ENCODE measurements at regions not wholly inside any gene's neighbourhood (a gene's known extent, or its start where the extent isn't known, plus 50 kb on each side); places are given as distances from the start of the nearest gene placed in this dataset.

DNA sequence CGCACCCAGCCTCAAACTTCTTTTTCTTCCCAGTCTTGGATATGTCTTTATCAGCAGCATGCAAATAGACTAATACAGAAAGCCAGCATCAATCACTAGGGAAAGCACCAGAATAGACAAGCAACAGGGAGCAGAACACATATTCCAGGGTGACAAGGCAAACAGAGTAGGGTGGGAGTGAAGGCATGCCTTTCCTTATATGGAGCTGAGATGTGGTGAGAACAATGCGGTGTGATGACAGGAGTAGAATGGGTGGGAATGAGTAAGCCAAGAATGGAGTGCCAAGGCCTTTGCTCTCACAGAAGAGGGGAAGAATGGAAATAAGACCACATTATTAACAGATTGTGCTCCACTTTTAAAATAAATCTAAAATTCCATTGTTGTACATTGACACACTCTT lies 115.6 kb downstream of the CETN3 start:
- Histone ChIP-seq H3K4me1 (no peaks in the 10 kb centered on the region), H3K9ac (no peak overlapping the region), H3K36me3 (ENCODE audit: control insufficient read depth, insufficient read depth, low read length) (no peaks in the 10 kb centered on the region), H3K9me3 (ENCODE audit: control insufficient read depth, low read length) (no peaks in the 10 kb centered on the region), H3K27ac (no peak overlapping the region), H3K4me3 (ENCODE audit: low read depth, low read length) (no peak overlapping the region), H2AFZ (no peak overlapping the region), H3K4me2 (ENCODE audit: low read length) (no peak overlapping the region), H3K27me3 (ENCODE audit: control insufficient read depth, insufficient read depth, low read length) (no peaks in the 10 kb centered on the region), H3K79me2 (no peaks in the 10 kb centered on the region)
- TF ChIP-seq, protein P1, sequence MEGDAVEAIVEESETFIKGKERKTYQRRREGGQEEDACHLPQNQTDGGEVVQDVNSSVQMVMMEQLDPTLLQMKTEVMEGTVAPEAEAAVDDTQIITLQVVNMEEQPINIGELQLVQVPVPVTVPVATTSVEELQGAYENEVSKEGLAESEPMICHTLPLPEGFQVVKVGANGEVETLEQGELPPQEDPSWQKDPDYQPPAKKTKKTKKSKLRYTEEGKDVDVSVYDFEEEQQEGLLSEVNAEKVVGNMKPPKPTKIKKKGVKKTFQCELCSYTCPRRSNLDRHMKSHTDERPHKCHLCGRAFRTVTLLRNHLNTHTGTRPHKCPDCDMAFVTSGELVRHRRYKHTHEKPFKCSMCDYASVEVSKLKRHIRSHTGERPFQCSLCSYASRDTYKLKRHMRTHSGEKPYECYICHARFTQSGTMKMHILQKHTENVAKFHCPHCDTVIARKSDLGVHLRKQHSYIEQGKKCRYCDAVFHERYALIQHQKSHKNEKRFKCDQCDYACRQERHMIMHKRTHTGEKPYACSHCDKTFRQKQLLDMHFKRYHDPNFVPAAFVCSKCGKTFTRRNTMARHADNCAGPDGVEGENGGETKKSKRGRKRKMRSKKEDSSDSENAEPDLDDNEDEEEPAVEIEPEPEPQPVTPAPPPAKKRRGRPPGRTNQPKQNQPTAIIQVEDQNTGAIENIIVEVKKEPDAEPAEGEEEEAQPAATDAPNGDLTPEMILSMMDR (IDR thresholded peaks at IDR 0.05) = no peak

DNA sequence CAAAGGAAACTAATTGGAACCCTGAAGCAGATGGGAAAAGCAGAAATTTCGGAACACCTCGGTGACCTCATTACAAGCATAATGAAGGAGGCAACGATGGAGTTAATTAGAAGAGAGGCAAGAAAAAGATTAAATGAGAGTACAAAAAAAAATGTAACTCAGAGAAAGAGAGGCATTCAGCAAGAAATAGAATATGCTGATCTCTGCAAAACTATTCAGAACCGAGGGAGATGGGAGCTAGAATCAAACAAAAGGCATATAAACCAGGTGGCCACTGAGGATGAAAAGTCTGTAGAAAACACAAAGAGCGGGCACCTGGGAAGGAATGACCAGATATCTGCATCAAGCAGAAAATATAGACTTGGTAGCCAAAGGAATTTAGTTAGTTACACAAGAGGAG lies 118.9 kb downstream of the CETN3 start:
- Histone ChIP-seq H3K9me3 (ENCODE audit: control insufficient read depth, low read length) (no peaks in the 10 kb centered on the region), H3K4me3 (ENCODE audit: low read depth, low read length) (no peak overlapping the region)

DNA sequence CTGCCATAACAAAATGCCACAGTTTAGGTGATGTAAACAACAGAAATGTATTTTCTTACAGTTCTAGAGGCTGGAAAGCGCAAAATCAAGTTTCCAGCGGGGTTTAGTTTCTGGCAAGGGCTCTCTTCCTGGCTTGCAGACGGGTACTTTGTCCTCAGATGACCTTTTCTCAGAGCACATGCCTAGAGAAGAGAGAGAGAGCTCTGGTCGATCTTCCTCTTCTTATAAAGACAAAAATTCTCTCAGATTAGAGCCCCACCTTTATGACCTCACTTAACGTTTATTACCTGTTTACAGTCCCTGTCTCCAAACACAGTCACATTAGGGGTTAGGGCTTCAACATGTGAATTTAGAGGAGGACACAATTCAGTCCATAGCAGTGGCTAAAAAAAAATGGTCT lies 119.7 kb downstream of the CETN3 start:
- H3K4me3 ChIP-seq (ENCODE audit: low read depth, low read length) = no peak overlapping the region
- H3K27me3 ChIP-seq (ENCODE audit: control insufficient read depth, insufficient read depth, low read length) = no peaks in the 10 kb centered on the region
- H2AFZ ChIP-seq = no peak overlapping the region
- H3K9ac ChIP-seq = no peak overlapping the region
- H3K27ac ChIP-seq = no peak overlapping the region
- no peak overlapping the region for H3K4me2 ChIP-seq (ENCODE audit: low read length)
- no peaks in the 10 kb centered on the region for H3K9me3 ChIP-seq (ENCODE audit: control insufficient read depth, low read length)
- no peaks in the 10 kb centered on the region for H3K36me3 ChIP-seq (ENCODE audit: control insufficient read depth, insufficient read depth, low read length)
- no peaks in the 10 kb centered on the region for H3K79me2 ChIP-seq
- TF ChIP-seq, protein P1 (IDR thresholded peaks at IDR 0.05) = no peak
- H3K4me1 ChIP-seq = no peaks in the 10 kb centered on the region

More for the DNA sequence above, 118.9 kb downstream of the CETN3 start:
- Histone ChIP-seq H3K36me3 (ENCODE audit: control insufficient read depth, insufficient read depth, low read length) (no peaks in the 10 kb centered on the region), H3K4me2 (ENCODE audit: low read length) (no peak overlapping the region), H3K4me1 (no peaks in the 10 kb centered on the region), H3K27me3 (ENCODE audit: control insufficient read depth, insufficient read depth, low read length) (no peaks in the 10 kb centered on the region), H2AFZ (no peak overlapping the region), H3K79me2 (no peaks in the 10 kb centered on the region), H3K9ac (no peak overlapping the region), H3K27ac (no peak overlapping the region)
- TF ChIP-seq, protein P1 (IDR thresholded peaks at IDR 0.05) = no peak

DNA sequence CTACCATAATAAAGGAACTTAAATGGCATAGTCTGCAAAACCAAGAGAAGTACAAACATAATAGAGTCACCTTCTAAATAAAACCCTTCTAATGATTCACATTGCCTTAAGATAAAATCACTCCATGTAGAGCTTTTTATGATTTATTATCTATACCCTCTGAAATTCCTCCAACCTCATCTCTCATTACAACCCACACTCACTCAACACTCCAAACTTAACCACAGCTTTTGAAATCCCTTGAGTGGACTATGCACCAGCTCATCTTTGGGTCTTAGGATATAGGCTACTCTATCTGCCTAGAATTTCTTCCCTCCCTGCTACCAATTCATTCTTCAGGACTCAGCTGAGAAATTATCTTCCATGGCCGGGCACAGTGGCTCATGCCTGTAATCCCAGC lies 122.5 kb downstream of the CETN3 start:
- Histone ChIP-seq H3K4me2 (ENCODE audit: low read length) (no peak overlapping the region), H3K4me1 (no peaks in the 10 kb centered on the region), H3K79me2 (no peaks in the 10 kb centered on the region), H3K27ac (no peak overlapping the region), H3K9ac (no peak overlapping the region), H3K36me3 (ENCODE audit: control insufficient read depth, insufficient read depth, low read length) (no peaks in the 10 kb centered on the region), H3K27me3 (ENCODE audit: control insufficient read depth, insufficient read depth, low read length) (no peaks in the 10 kb centered on the region), H2AFZ (no peak overlapping the region), H3K4me3 (ENCODE audit: low read depth, low read length) (no peak overlapping the region), H3K9me3 (ENCODE audit: control insufficient read depth, low read length) (no peaks in the 10 kb centered on the region)
- TF ChIP-seq, protein P1 (IDR thresholded peaks at IDR 0.05) = no peak

DNA sequence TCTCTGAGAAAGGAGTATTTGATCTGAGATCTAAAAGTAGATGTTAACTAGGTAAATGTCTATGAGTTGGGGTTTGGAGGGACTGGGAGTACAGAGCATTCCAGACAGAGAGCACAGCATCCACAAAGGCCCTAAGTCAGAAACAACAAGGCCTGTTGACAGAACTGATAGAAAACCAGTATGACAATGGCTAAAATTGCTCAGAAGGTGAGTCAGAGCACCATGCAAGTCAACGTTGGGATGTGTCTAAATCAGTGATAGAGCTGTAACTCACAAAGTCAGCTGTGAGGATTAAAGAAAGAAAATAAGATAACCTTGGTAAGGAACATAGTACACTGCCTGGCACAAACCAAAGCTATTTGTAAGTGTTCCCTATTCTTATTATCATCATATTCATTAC lies 124.0 kb downstream of the CETN3 start:
- no peak overlapping the region for H3K4me3 ChIP-seq (ENCODE audit: low read depth, low read length)
- H3K79me2 ChIP-seq = no peaks in the 10 kb centered on the region
- H3K9ac ChIP-seq = no peak overlapping the region
- no peaks in the 10 kb centered on the region for H3K27me3 ChIP-seq (ENCODE audit: control insufficient read depth, insufficient read depth, low read length)
- no peaks in the 10 kb centered on the region for H3K36me3 ChIP-seq (ENCODE audit: control insufficient read depth, insufficient read depth, low read length)
- H3K4me2 ChIP-seq (ENCODE audit: low read length) = no peak overlapping the region
- TF ChIP-seq, protein P1 (IDR thresholded peaks at IDR 0.05) = no peak
- no peaks in the 10 kb centered on the region for H3K9me3 ChIP-seq (ENCODE audit: control insufficient read depth, low read length)
- no peak overlapping the region for H3K27ac ChIP-seq
- no peak overlapping the region for H2AFZ ChIP-seq
- no peaks in the 10 kb centered on the region for H3K4me1 ChIP-seq

Measured in parathyroid adenoma (tissue), 2 donors.